ENCODE measurements at regions not wholly inside any gene's neighbourhood (a gene's known extent, or its start where the extent isn't known, plus 50 kb on each side); places are given as distances from the start of the nearest gene placed in this dataset.

- no peak for TF ChIP-seq ARNTL (CRISPR knock-in tag; IDR thresholded peaks at IDR 0.05; ENCODE audit: borderline replicate concordance, low read depth)
- no peak for TF ChIP-seq PATZ1 (CRISPR knock-in tag; IDR thresholded peaks at IDR 0.05; ENCODE audit: borderline replicate concordance)
- TF ChIP-seq TSHZ2 (CRISPR knock-in tag; IDR thresholded peaks at IDR 0.05): no peak
- TF ChIP-seq PPARA (CRISPR knock-in tag; IDR thresholded peaks at IDR 0.05; ENCODE audit: borderline replicate concordance): no peak
- no peak for TF ChIP-seq TCF4 (CRISPR knock-in tag; IDR thresholded peaks at IDR 0.05; ENCODE audit: borderline replicate concordance)
- no peak for TF ChIP-seq TOX (CRISPR knock-in tag; IDR thresholded peaks at IDR 0.05; ENCODE audit: borderline replicate concordance)
- no peak for TF ChIP-seq GLIS3 (CRISPR knock-in tag; IDR thresholded peaks at IDR 0.05)
- TF ChIP-seq ZNF70 (CRISPR knock-in tag; IDR thresholded peaks at IDR 0.05): no peak
- TF ChIP-seq CSDC2 (CRISPR knock-in tag; IDR thresholded peaks at IDR 0.05): no peak
- no peak for TF ChIP-seq SNAI2 (CRISPR knock-in tag; IDR thresholded peaks at IDR 0.05)
- no peak for TF ChIP-seq ZNF565 (CRISPR knock-in tag; conservative IDR thresholded peaks at IDR 0.05; ENCODE audit: low read depth)
- TF ChIP-seq CREB5 (CRISPR knock-in tag; IDR thresholded peaks at IDR 0.05; ENCODE audit: low read depth): no peak
Observed at GRCh38 chr18:30177056-30177455, 865.5 kb downstream of the DSC3 start.

Data from SK-N-SH treated with all-trans-retinoic acid at 6 μM for 48 hours (cell line).